BE2C (cell line): ENCODE measurements at regions not wholly inside any gene's neighbourhood (a gene's known extent, or its start where the extent isn't known, plus 50 kb on each side); places are given as distances from the start of the nearest gene placed in this dataset.

ENCODE experiments used
- DNase-seq: peaks from one replicate; pipeline ENCODE4 v3.0.0-alpha.2; 2020
- H3K27me3 ChIP-seq: fragments of 250-450 bp; sonication (Bioruptor Pico); 2 replicates; pipeline ENCODE4 v1.5.1; 2020; ENCODE audit warnings: mild to moderate bottlenecking
- H3K36me3 ChIP-seq: fragments of 250-450 bp; sonication (Bioruptor Pico); 2 replicates; pipeline ENCODE4 v1.5.1; 2020; ENCODE audit warnings: mild to moderate bottlenecking
- H3K4me1 ChIP-seq: fragments of 250-450 bp; sonication (Bioruptor Pico); 2 replicates; pipeline ENCODE4 v1.5.1; 2020
- H3K4me3 ChIP-seq: 2 replicates; pipeline ENCODE4 v1.5.1; 2011; ENCODE audit warnings: low read depth, low read length
- H3K9me3 ChIP-seq: fragments of 250-450 bp; sonication (Bioruptor Pico); 2 replicates; pipeline ENCODE4 v1.5.1; 2020
- TF ChIP-seq, protein P1 (sequence below): IDR thresholded peaks from 2 replicates; pipeline ENCODE4 v1.5.1; 2012; ENCODE audit warnings: mild to moderate bottlenecking, low read depth, low read length

GRCh38 chr5:13186177-13186576 lies 758.3 kb downstream of the DNAH5 start:
- H3K4me1 ChIP-seq: no peaks in the 10 kb centered on the region
- no peak overlapping the region for H3K4me3 ChIP-seq
- no peak for DNase-seq
- TF ChIP-seq, protein P1, sequence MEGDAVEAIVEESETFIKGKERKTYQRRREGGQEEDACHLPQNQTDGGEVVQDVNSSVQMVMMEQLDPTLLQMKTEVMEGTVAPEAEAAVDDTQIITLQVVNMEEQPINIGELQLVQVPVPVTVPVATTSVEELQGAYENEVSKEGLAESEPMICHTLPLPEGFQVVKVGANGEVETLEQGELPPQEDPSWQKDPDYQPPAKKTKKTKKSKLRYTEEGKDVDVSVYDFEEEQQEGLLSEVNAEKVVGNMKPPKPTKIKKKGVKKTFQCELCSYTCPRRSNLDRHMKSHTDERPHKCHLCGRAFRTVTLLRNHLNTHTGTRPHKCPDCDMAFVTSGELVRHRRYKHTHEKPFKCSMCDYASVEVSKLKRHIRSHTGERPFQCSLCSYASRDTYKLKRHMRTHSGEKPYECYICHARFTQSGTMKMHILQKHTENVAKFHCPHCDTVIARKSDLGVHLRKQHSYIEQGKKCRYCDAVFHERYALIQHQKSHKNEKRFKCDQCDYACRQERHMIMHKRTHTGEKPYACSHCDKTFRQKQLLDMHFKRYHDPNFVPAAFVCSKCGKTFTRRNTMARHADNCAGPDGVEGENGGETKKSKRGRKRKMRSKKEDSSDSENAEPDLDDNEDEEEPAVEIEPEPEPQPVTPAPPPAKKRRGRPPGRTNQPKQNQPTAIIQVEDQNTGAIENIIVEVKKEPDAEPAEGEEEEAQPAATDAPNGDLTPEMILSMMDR: no peak
- no peaks in the 10 kb centered on the region for H3K27me3 ChIP-seq
- no peaks in the 10 kb centered on the region for H3K36me3 ChIP-seq
- no peaks in the 10 kb centered on the region for H3K9me3 ChIP-seq

GRCh38 chr5:13179407-13180087 lies 764.9 kb downstream of the DNAH5 start:
- DNase-seq: no peak
- Histone ChIP-seq H3K27me3 (no peaks in the 10 kb centered on the region), H3K9me3 (no peaks in the 10 kb centered on the region), H3K36me3 (no peaks in the 10 kb centered on the region), H3K4me1 (no peaks in the 10 kb centered on the region), H3K4me3 (no peak overlapping the region)
- TF ChIP-seq, protein P1: no peak

GRCh38 chr5:13143630-13144029 lies 800.9 kb downstream of the DNAH5 start:
- TF ChIP-seq, protein P1: no peak
- DNase-seq: no peak
- Histone ChIP-seq H3K9me3 (no peaks in the 10 kb centered on the region; the same call in 1 of the 2 replicates), H3K36me3 (no peaks in the 10 kb centered on the region), H3K4me1 (no peaks in the 10 kb centered on the region), H3K4me3 (no peak overlapping the region), H3K27me3 (no peaks in the 10 kb centered on the region)

DNA sequence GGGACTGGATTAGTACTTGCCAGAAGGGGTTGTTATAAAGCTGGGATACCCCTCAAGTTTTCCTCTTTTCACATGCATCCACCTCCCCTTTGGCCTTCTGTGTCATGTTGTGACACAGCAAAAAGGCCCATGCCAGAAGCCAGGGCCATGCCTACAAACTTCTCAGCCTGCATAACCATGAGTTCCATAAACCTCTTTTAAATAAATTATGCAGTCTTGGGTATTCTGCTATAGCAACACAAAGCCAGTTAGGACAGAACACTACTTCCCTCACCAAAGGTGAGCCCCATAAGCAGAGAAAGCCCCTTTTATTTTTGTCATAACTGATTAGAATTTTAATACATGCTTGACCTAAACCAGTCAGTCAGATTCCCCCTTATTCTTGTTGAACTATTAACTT lies 801.3 kb downstream of the DNAH5 start:
- Histone ChIP-seq H3K4me1 (no peaks in the 10 kb centered on the region), H3K9me3 (no peaks in the 10 kb centered on the region), H3K4me3 (no peak overlapping the region), H3K27me3 (no peaks in the 10 kb centered on the region), H3K36me3 (no peaks in the 10 kb centered on the region)
- no peak for DNase-seq
- TF ChIP-seq, protein P1: no peak

DNA sequence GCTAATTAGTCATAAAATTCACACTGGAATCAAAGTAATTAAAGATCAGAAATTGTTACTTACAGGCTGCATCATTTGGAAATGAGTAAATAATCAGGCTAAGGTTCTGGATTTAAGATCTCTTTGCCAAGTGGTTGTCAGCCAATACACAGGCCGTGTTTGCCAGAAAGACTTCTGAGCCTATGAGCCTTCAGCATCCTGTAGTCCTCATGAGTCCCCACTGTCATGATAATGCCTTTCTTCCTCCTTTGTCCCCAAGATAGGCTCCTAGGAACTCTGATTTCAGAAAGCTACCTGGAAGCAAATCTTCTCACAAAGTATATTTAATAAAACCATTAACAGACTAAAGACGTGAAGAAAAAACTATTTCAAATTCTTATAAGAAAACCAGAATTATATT lies 810.5 kb downstream of the DNAH5 start:
- H3K36me3 ChIP-seq: no peaks in the 10 kb centered on the region
- TF ChIP-seq, protein P1: no peak
- DNase-seq: no peak
- H3K9me3 ChIP-seq: no peaks in the 10 kb centered on the region
- H3K4me1 ChIP-seq: no peaks in the 10 kb centered on the region
- H3K27me3 ChIP-seq: no peaks in the 10 kb centered on the region
- no peak overlapping the region for H3K4me3 ChIP-seq

- H3K4me3 ChIP-seq: no peak overlapping the region
- no peaks in the 10 kb centered on the region for H3K36me3 ChIP-seq
- TF ChIP-seq, protein P1: no peak
- no peaks in the 10 kb centered on the region for H3K9me3 ChIP-seq
- DNase-seq: no peak
- H3K4me1 ChIP-seq: no peaks in the 10 kb centered on the region
- H3K27me3 ChIP-seq: no peaks in the 10 kb centered on the region
These were observed 829.0 kb downstream of the DNAH5 start for GRCh38 chr5:13115476-13115875.
